CD4-positive, alpha-beta T cell treated with Interleukin-2 at 100 ng/mL for 4 hours (primary cell): ENCODE measurements at regions not wholly inside any gene's neighbourhood (a gene's known extent, or its start where the extent isn't known, plus 50 kb on each side); places are given as distances from the start of the nearest gene placed in this dataset.

ENCODE experiments used
- DNase-seq: peaks from one replicate; pipeline ENCODE4 v3.0.0-alpha.2; 2020; ENCODE audit warnings: low spot score

DNA sequence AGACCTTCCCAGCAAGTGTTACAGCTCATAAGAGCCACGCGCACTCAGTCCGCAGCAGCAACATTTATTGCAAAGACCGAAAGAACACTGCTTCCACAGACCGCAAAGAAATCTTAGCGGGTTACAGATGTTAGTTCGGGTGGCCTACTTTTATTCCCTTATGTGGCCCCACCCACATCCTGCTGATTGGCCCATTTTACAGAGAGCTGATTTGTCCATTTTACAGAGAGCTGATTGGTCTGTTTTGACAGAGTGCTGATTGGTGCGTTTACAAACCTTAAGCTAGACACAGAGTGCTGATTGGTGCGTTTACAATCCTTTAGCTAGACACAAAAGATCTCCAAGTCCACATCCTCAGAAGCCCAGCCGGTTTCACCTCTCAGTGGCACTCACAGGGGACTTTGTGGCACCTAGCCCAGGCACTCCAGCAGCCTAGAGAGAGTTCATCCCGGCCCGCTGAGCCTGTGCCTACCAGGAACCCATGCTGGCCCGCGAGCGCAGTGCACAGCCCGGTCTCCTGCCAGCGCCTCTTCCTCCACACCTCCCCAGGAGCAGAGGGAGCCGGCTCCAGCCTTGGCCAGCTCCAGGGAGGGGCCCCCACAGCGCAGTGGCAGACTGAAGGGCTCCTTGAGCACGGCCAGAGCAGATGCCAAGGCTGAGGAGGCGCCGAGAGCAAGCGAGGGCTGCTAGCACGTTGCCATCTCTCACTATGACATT is 244.3 kb upstream of the TSHZ2 start:
- no peak for DNase-seq

GRCh38 chr20:52724541-52724940 is 247.6 kb upstream of the TSHZ2 start:
- no peak for DNase-seq

GRCh38 chr20:52722926-52723688 is 249.1 kb upstream of the TSHZ2 start:
- DNase-seq = no peak

DNA sequence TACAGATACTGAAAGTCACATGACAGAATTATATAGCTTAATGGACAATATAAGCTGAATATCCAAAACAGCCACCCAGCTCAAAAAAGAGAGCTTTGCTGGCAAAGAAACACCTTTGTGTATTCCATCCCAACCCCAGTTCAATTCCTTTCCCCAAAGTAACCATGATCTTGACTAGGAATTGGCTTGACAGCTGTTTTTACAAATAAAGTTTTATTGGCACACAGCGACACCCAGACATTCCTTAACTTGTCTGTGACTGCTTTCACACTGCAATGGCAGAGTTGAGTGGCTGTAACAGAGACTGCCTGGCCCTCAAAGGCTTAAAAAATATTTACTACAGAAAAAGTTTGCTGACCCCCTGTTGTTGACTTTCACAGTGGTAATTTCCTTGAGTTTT is 264.0 kb upstream of the TSHZ2 start:
- no peak for DNase-seq

- no peak for DNase-seq
These were observed 267.6 kb upstream of the TSHZ2 start for GRCh38 chr20:52704553-52704952.

- no peak for DNase-seq
These were observed 283.8 kb upstream of the TSHZ2 start for GRCh38 chr20:52688345-52688744.

GRCh38 chr20:52684905-52685304 is 287.3 kb upstream of the TSHZ2 start:
- DNase-seq = no peak

DNA sequence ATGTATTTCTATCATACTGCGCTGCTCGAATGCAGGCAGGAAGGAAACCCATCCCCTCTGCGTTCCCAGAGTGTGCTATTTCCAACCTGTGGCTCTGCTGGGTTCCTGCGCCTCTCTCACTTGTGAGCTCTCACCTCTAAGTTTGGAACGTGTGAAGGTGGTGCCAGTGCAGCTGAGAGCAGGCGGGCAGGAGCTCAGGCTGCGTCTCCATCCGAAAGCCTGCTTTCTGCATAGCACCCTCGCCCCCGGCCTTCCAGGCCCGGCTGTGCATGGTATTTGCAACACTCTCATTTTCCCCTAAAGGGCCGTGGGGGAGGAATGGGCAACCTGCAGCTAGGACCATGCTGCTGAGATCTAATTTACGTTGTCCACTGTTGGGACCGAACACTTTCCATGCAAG is 288.0 kb upstream of the TSHZ2 start:
- no peak for DNase-seq

DNA sequence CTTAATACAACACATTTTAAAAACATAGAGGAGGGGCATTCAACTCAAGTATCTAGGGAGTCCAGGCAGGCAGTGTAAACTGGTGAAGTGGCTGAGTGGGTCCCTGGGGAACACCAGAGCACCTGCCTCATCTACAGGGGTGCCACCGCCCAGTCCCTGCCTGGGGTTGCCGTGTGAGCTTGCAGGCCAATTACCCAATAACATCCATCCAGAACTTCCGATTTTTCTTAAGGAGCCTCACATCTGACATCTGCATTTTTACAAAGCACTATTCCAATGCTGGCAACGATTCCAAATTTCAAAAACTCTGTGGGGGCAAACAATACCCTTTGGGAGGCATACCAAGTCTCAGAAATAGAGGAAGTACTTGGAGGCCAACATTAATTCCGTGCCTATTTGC is 288.4 kb upstream of the TSHZ2 start:
- DNase-seq = no peak

DNA sequence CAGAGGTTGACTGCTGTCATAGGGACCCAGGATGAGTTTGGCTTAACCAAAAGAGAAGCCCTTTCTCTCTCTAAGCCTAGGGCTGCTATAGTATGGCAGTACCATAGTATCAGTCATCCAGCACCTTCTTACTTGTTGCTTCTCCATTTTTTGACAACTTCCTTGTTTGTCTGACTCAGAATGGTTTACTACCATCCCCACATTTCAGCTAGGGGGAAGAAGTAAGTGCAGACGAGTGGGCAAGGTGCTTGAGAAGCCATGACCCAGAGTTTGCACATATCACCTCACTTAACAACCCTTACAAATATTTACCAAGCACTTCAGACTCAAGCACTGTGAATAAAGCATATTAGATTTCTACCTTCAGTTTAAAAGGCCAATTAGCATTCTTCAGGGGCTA is 289.9 kb upstream of the TSHZ2 start:
- DNase-seq = no peak

- no peak for DNase-seq
These were observed 290.9 kb upstream of the TSHZ2 start for GRCh38 chr20:52681288-52681687.

- no peak for DNase-seq
These were observed 294.9 kb upstream of the TSHZ2 start for GRCh38 chr20:52677216-52677615.

- no peak for DNase-seq
These were observed 295.7 kb upstream of the TSHZ2 start for GRCh38 chr20:52676283-52676995.

DNA sequence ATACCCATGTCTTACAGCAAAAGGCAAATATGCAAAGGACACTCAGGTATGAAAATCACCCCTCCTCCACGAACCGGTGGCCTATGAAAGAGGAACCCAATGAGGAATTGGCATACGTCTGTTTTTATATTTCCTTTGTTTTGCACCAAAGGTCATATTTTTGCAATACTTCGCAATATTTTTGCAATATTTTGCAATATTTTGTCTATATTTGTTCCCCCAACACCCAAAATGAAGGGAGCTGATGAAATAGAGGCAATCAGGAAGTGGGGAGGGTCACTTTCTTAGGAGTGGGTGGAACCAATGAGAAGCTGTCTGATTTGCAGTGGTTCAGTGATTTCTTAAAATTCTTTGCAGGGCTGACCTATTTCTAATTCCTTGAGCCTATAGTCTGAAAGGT is 296.8 kb upstream of the TSHZ2 start:
- no peak for DNase-seq

DNA sequence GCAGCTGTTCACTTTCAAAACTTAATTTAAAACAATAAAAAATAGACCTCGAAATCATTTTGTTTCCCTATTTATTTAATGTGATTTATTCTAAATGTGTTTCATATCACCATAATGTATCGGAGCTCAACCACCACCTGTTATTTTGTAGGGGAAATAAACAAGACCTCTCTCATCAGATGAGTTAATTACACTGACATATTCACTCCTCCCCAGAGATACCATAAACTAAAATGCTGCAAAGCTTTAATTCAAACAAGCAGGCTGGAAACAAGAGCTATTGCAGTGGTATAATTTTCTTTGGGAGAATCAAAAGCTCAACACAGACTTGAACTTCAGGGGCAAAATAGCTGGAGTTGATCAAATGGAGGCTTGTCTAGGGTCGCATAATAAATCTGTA is 303.5 kb upstream of the TSHZ2 start:
- no peak for DNase-seq

DNA sequence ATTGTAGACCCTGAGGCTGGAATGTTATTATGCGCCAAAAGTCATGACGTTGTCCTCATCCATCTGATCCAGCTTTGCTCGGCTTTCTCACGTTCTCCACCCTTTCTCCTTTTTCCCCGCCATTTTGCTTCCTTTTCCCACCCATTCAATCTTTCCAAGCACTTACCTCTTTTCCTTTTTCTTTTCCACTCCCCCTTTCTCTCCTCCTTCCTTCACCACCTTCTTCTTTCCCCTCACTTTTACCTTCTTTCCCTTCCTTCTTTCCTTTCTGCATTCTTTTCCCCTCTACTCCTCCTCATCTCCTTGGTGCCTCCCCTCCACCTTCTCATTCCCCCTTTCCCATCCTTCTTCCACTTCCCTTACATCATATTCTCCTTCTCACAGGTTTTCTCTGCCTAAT is 304.8 kb upstream of the TSHZ2 start:
- no peak for DNase-seq

DNA sequence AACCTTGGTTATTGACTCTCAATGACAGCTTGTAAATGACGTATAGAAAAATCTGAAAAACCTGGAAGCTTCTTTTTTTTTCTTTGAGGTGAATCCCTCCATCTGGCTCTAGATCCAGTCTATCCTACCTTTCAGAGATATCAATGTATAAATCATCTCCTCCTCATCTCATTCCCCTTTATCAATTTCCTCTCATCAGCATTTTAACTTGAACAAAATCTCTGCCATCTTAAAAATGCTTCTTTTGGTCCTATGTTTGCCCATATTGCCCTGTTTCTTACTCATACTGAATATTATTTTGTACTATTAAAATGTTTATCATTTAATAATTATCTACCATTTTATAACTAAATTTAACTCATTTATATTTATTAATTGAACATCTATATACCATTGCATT is 306.7 kb upstream of the TSHZ2 start:
- no peak for DNase-seq

DNA sequence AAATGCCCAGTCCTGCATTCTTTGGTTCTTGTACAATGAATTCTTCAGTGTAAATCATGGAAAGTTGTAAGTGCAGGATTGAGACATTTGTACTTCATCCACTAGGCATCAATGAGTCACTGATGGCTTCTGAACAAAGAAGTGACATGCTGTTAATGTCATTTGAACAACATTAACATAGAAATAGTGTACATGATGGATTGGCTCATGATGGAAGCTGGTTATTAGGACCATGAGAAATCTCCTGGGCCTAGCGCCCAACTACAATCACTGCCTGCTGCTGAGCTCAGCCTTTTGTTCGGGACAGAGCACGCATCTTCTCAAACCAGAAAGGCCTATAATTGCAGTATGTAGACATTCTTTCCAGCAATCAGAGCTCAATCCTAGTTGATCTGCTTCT is 316.8 kb upstream of the TSHZ2 start:
- no peak for DNase-seq

GRCh38 chr20:52654567-52654966 is 317.6 kb upstream of the TSHZ2 start:
- DNase-seq = no peak

DNA sequence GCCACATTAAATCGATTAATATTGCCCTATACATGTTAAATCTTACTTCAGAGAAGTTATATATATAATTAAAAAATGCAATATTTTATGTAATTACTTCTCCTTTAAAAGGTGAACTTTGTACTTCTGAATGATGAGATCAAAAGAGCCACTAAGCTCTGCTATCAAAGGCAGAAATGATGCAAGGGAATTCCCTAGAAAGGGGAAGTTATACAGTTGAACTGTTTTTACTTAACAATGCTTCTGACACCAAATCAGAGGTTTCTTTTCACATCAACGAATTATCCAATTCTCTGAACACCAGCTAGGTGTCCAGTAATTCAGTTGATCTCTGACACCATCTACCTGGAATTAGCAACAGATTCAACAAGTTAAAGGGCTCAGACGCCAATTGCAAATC is 319.9 kb upstream of the TSHZ2 start:
- DNase-seq = no peak

DNA sequence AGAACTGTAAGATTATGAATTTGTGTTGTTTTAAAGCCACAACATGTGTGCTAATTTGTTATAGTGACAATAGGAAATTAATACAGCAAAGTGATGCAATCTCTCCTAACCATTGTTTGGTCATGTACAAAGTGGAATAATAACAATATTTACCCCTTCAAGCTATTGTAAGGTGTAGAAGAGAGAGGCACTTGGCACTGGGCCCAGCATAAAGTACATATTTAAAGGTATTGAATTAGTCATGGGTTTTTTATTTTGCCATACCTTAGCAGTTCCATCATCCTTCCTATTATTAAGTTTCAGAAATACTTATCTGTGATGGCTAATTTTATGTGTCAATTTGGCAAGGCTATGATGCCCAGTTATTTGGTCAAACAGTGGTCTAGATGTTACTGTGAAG is 322.4 kb upstream of the TSHZ2 start:
- DNase-seq = no peak

GRCh38 chr20:52645822-52646221 is 326.3 kb upstream of the TSHZ2 start:
- DNase-seq = no peak

GRCh38 chr20:52643034-52643433 is 329.1 kb upstream of the TSHZ2 start:
- DNase-seq = no peak
